HG02852 (cell line): ENCODE measurements at regions not wholly inside any gene's neighbourhood (a gene's known extent, or its start where the extent isn't known, plus 50 kb on each side); places are given as distances from the start of the nearest gene placed in this dataset.
"Not testable (repeated sequence)": the region's sequence is repeated elsewhere in the genome, so short reads cannot be mapped to it uniquely, and the experiment has no call there.

Experiments
- ATAC-seq: cut with Tn5 transposase; IDR thresholded peaks from one replicate; pipeline ENCODE4 v1.9.1; 2021; ENCODE audit warnings: mild to moderate bottlenecking, moderate library complexity; ENCODE audit not compliant: unreplicated experiment

DNA sequence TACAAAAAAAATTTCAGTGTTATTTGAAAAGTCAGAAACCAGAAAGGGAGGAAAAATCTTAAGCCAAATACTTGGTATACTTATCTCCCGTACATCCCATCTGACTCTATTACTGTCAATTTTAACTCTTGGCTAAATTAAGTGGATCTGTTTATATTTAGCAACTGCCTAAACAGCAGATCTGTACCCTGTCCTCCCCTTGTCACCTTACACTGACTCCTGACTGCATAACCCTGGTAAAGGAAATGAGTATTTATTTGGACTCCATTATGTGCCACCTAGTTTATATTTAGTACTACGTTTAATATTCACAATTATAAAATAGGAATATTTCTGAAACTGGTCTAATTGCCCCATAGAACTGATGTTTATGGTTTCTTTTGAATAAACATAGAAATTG, 730.2 kb upstream of the GJE1 start:
- ATAC-seq: no peak

GRCh38 chr6:141401851-141402250, 730.9 kb upstream of the GJE1 start:
- no peak for ATAC-seq

GRCh38 chr6:141401168-141401567, 731.6 kb upstream of the GJE1 start:
- ATAC-seq: no peak

GRCh38 chr6:141398949-141399348, 733.8 kb upstream of the GJE1 start:
- ATAC-seq: no peak

GRCh38 chr6:141395443-141396008, 737.2 kb upstream of the GJE1 start:
- no peak for ATAC-seq

DNA sequence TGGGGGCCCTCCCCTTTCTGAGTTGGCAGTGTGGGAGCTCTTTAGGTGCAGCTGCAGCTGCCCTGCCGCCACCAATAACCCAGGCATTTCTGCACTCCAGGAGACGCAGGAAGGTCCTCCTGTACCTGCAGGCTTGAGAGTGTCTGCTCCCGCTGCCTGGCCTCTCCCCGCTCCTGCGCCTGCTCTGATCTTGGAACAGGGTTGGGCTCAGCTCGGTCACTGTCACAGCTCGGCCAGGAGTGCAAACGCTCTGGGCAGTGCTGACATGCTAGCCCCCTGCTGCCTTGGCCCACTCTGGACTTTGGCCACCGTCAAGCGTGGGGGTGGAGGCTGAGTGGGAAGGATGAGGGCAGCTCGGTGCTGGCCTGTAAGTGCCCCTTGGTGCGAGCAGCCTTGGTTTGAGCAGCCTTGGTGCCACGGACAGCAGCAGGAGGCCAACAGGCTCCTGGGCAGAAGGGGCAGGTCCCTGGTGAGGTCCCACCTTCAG, 738.1 kb upstream of the GJE1 start:
- no peak for ATAC-seq

DNA sequence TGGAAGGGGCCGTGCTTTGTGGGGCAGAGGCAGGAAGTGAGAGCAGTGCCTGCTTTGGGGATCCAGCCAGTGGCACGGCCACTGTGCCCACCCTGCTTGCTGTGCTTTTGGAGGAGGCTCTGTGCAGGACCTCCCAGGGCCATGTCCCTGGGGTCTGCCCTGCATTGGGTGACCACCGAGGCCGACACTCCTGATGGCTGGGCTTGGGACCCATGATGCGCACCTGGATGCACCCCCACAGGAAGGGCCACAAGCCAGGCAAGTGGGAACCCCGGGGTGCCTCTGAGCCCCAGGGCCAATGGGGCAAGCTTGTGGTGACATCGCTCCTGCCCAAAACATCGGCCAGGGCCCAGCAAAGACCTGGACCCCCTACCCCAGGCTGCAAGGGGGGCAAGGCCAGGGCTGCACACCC, 738.6 kb upstream of the GJE1 start:
- no peak for ATAC-seq

DNA sequence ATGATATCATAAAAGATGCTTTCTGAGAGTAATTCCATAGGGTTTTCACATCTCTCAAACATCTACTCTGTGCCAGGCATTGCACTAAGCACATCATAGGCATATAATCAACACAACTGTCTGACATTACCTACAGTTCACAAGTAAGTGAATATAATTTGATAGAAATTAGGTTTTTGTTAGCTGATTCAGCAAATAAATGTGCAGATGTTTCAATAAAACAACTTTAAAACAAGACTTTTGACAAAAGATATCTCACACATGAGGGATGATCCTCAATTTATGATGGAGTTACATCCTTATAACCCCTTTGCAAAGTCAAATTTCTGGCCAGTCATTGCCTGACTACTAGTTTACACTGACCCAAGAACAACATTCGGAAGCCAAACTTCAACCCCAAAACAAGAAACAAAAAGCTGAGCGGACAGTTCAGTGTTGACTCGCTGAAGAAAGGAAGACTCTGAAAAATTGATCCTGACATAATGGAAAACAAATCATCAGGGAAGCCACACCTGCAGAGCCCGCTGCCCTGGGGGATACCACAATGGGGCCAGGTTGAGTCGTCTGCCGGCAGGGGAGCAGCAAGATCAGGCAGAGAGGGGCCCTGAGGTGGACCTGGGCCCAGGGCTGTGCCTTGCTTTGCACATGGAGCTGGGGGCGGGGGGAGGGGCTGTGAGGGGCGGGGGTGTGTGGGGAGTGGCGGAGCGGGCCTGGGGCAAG, 739.2 kb upstream of the GJE1 start:
- ATAC-seq: no peak

DNA sequence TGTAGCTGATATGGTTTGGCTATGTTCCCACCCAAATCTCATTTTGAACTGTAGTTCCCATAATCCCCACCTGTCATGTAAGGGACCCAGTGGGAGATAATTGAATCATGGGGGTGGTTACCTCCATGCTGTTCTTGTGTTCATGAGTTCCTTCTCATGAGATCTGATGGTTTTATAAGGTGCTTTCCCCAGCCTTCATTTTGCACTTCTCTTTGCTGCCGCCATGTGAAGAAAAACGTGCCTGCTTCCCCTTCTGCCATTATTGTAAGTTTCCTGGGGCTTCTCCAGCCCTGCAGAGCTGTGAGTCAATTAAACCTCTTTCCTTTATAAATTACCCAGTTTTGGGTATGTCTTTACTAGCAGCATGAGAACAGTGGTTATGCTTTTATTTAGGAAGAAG, 741.6 kb upstream of the GJE1 start:
- not testable (repeated sequence) for ATAC-seq

DNA sequence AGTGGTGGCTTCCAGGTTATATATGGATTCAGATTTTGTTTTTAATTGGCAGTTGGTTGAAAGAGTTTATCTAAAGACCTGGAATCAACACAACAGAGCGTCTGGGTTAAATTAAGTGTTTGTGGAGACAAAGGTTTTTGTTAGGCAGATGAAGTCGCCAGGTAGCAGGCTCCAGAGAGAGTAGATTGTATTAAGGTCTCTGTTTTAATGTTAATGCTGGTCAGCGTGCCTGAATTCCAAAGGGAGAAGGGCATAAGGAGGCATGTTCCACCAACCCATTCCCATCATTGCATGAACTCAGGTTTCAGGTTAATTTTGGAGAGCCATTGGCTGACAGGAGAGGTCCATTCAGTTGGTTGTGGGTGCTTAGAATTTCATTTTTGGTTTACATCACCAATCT, 744.1 kb upstream of the GJE1 start:
- ATAC-seq: no peak

DNA sequence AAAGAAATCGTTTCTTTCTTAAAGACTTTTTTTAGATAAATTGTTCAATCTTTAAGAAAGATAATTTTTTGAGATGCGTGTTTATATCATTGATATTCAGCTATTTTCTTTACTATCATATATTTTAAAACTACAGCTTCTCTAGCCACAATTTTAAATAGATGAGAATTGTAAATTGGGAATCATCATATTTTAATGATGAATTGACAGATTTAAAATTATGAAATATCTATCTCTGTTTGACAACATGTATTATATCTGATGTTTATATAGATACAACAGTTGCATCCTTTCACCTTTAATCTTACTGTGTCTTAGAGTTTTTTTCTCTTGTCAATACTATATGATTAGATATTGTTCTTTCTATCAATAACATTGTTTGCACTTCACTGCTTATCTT, 762.3 kb upstream of the GJE1 start:
- no peak for ATAC-seq

GRCh38 chr6:141366796-141367195, 765.9 kb upstream of the GJE1 start:
- not testable (repeated sequence) for ATAC-seq

DNA sequence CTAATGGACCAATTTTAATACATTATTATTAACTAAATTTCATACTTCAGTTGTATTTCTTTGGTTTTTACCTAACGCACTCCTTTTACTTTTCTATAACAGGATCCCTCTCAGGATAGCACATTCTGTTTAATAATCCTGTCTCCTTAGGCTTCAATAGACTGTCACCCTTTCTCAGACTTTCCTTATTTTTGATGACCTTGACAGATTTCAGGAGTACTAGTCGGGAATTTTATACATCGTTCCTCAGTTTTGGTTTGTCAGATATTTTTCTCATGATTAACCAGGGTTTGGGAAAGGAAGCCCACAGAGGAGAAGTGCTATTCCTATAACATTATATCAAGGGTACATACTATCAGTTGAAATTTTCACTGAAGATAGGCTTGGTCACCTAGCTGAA, 768.0 kb upstream of the GJE1 start:
- ATAC-seq: no peak

DNA sequence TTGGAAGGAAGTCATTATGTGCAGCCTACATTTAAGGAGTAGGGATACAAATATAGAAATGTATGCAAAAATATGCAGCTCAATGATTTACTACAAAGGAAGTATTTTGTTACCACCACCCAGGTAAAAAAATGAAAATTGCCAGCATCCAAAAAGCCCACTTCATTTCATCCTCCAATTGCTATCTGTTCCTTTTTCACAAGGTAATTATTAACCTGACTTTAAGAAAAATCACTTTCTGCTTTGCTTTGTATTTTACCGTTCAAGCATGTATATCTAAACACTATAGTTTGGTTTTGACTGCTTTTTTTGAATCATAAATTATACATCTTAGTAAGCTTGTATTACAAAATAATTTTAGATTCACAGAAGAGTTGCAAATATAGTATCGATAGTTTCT, 768.5 kb upstream of the GJE1 start:
- ATAC-seq: no peak

- ATAC-seq: no peak
Observed at GRCh38 chr6:141361559-141361958, 771.2 kb upstream of the GJE1 start.

- no peak for ATAC-seq
Observed at GRCh38 chr6:141359953-141360352, 772.8 kb upstream of the GJE1 start.

- ATAC-seq: no peak
Observed at GRCh38 chr6:141354191-141354955, 778.4 kb upstream of the GJE1 start.

- ATAC-seq: no peak
Observed at GRCh38 chr6:141351721-141352120, 781.0 kb upstream of the GJE1 start.

- ATAC-seq: no peak
Observed at GRCh38 chr6:141349710-141350109, 783.0 kb upstream of the GJE1 start.

GRCh38 chr6:141347906-141348492, 784.7 kb upstream of the GJE1 start:
- ATAC-seq: no peak

GRCh38 chr6:141347086-141347485, 785.6 kb upstream of the GJE1 start:
- no peak for ATAC-seq

DNA sequence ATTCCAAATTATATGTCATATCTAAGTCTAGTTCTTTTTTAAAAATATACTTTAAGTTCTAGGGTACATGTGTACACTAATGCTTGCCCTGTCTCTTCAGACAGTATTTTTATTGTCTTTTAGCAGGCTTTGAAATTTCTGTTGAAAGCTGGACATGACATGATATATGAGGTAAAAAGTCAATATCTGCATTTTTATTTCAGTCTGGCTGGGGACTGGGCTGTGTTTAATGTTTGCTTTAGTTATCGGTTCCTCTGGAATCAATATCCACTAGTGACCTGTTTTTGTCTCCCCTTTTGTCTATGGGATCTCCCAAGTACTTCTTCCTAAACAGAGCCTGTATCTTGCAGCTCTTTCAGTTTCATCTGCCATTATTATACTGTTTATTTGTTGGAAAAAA, 786.2 kb upstream of the GJE1 start:
- no peak for ATAC-seq
